GM12878 (cell line): ENCODE measurements at regions not wholly inside any gene's neighbourhood (a gene's known extent, or its start where the extent isn't known, plus 50 kb on each side); places are given as distances from the start of the nearest gene placed in this dataset.
"Not testable (repeated sequence)": the region's sequence is repeated elsewhere in the genome, so short reads cannot be mapped to it uniquely, and the experiment has no call there.

Source experiments
- ATAC-seq: fragments of 200-7000 bp; cut with Tn5 transposase; 3 replicates; pipeline ENCODE4 v1.9.1; 2020; ENCODE audit warnings: mild to moderate bottlenecking, moderate library complexity
- BruUV-seq: library from RNA; stranded (reverse); fragments of 400-500 nt; replicated peaks from 2 replicates; lab custom pipeline; 2021; lab: Mats Ljungman, UMichigan
- CTCF ChIA-PET: fragments of 300-600 bp; sonication (Branson Sonifier 250); formaldehyde crosslinking; extraction: SDS; loops from one replicate; lab custom pipeline; 2021; ENCODE audit warnings: inconsistent platforms; lab: Yijun Ruan, JAX
- POLR2A ChIA-PET: fragments of 350-600 bp; formaldehyde crosslinking; extraction: SDS; loops from one replicate; lab custom pipeline; 2021; ENCODE audit warnings: inconsistent platforms; lab: Charles Lee
- RAD21 ChIA-PET: fragments of 300-600 bp; sonication (Branson Sonifier 250); formaldehyde crosslinking; loops from one replicate; lab custom pipeline; 2023; ENCODE audit warnings: antibody characterized with exemption; ENCODE audit not compliant: unreplicated experiment; lab: Charles Lee
- SMC1A ChIA-PET: fragments of 300-600 bp; sonication (Branson Sonifier 250); formaldehyde crosslinking; loops from one replicate; lab custom pipeline; 2023; ENCODE audit not compliant: unreplicated experiment, uncharacterized antibody; lab: Charles Lee
- DNase-seq: peaks from one replicate; pipeline ENCODE4 v3.0.0-alpha.2; 2011; ENCODE audit warnings: low read depth, low spot score
- FAIRE-seq: peaks from 3 replicates; lab custom pipeline; 2011; peaks lifted over from hg19 to GRCh38; lab: Jason Lieb, UNC
- H2AFZ ChIP-seq: 2 replicates; pipeline ENCODE4 v1.6.0; 2011; ENCODE audit warnings: low read depth, low read length, control low read depth; ENCODE audit not compliant: control insufficient read depth
- H3K27ac ChIP-seq: 2 replicates; pipeline ENCODE4 v1.5.1; 2011; ENCODE audit warnings: control low read depth; ENCODE audit not compliant: control insufficient read depth, insufficient read depth
- H3K27me3 ChIP-seq, 2 experiments: replicated peaks in 1 of 2; 2 replicates each; pipeline versions ENCODE4 v1.6.0 to v1.6.1; 2011; ENCODE audit warnings: low read length in 1 of 2; ENCODE audit not compliant: control insufficient read depth in 2 of 2, insufficient read depth in 2 of 2
- H3K36me3 ChIP-seq, 2 experiments: 2 replicates each; pipeline ENCODE4 v1.5.1; 2011; ENCODE audit warnings: low read length in 1 of 2; ENCODE audit not compliant: control insufficient read depth in 2 of 2, insufficient read depth in 2 of 2
- H3K4me1 ChIP-seq: 2 replicates; pipeline ENCODE4 v1.6.1; 2011; ENCODE audit warnings: mild to moderate bottlenecking, low read length, moderate library complexity, mixed read lengths; ENCODE audit not compliant: control insufficient read depth, insufficient read depth
- H3K4me2 ChIP-seq: 2 replicates; pipeline ENCODE4 v1.6.0; 2011; ENCODE audit warnings: control low read depth; ENCODE audit not compliant: control insufficient read depth, insufficient read depth
- H3K4me3 ChIP-seq: fragments of 200-600 bp; sonication (generic); 2 replicates; pipeline ENCODE4 v1.5.1; 2016
- H3K79me2 ChIP-seq: 2 replicates; pipeline ENCODE4 v1.6.0; 2011; ENCODE audit warnings: low read length; ENCODE audit not compliant: control insufficient read depth, insufficient read depth
- H3K9ac ChIP-seq: 2 replicates; pipeline ENCODE4 v1.8.0; 2011; ENCODE audit warnings: low read length, control low read depth, mixed read lengths; ENCODE audit not compliant: control insufficient read depth, insufficient read depth
- H3K9me3 ChIP-seq: replicated peaks from 3 replicates; pipeline ENCODE4 v1.5.1; 2011; ENCODE audit warnings: mild to moderate bottlenecking, low read length; ENCODE audit not compliant: control insufficient read depth, insufficient read depth
- H4K20me1 ChIP-seq: 2 replicates; pipeline ENCODE4 v1.6.0; 2011; ENCODE audit not compliant: control insufficient read depth, insufficient read depth
- WGBS: methylation state at CpG from one replicate; pipeline ENCODE4 v1.1.6; 2016; ENCODE audit warnings: low lambda C conversion rate; ENCODE audit not compliant: insufficient replicate concordance, insufficient coverage; ENCODE audit errors: missing lambda C conversion rate; 5-methylcytosine and 5-hydroxymethylcytosine counted together
- in situ Hi-C: fragments of 300-500 bp; cut with MboI; formaldehyde crosslinking; loops from 9 replicates; pipeline ENCODE4 v1.14.3; 2018; ENCODE audit warnings: mixed read lengths
- intact Hi-C: fragments of 100-400 bp; cut with micrococcal nuclease; formaldehyde crosslinking; loops from one replicate; pipeline ENCODE4 v1.14.2; 2022; ENCODE audit not compliant: unreplicated experiment

- RAD21 ChIA-PET, DNase-seq, BruUV-seq, H3K4me1 ChIP-seq, H3K36me3 ChIP-seq, H3K9me3 ChIP-seq, H3K27ac ChIP-seq, in situ Hi-C loops, H3K4me3 ChIP-seq, H4K20me1 ChIP-seq, SMC1A ChIA-PET, H3K27me3 ChIP-seq, H3K79me2 ChIP-seq, CTCF ChIA-PET, ATAC-seq, intact Hi-C loops, FAIRE-seq, POLR2A ChIA-PET, H3K4me2 ChIP-seq, H3K9ac ChIP-seq, H2AFZ ChIP-seq: not testable (repeated sequence)
- WGBS = no CpG with 5 or more reads among the region's 9 CpGs
Observed at GRCh38 chr2:110315054-110315820, 102.9 kb upstream of the MTLN start.

- DNase-seq, FAIRE-seq, H3K4me1 ChIP-seq, H3K79me2 ChIP-seq, BruUV-seq, H3K9ac ChIP-seq, H3K27me3 ChIP-seq, H3K9me3 ChIP-seq, ATAC-seq, H3K27ac ChIP-seq, H3K4me2 ChIP-seq, RAD21 ChIA-PET, H3K36me3 ChIP-seq, in situ Hi-C loops, H2AFZ ChIP-seq, H4K20me1 ChIP-seq, intact Hi-C loops, POLR2A ChIA-PET, CTCF ChIA-PET, SMC1A ChIA-PET, H3K4me3 ChIP-seq: not testable (repeated sequence)
- 40% methylated on average over 2 of the region's 10 CpGs for WGBS
Observed at GRCh38 chr2:110314472-110314871, 102.1 kb upstream of the MTLN start.

GRCh38 chr2:110313032-110313431 lies 100.7 kb upstream of the MTLN start:
- POLR2A ChIA-PET, H3K36me3 ChIP-seq, ATAC-seq, DNase-seq, RAD21 ChIA-PET, H3K79me2 ChIP-seq, BruUV-seq, intact Hi-C loops, H3K27me3 ChIP-seq, H2AFZ ChIP-seq, H3K4me2 ChIP-seq, H3K4me3 ChIP-seq, H3K4me1 ChIP-seq, H4K20me1 ChIP-seq, H3K27ac ChIP-seq, FAIRE-seq, in situ Hi-C loops, H3K9ac ChIP-seq, H3K9me3 ChIP-seq, CTCF ChIA-PET, SMC1A ChIA-PET: not testable (repeated sequence)

GRCh38 chr2:110311713-110312444 lies 99.5 kb upstream of the MTLN start:
- H3K9me3 ChIP-seq, H3K79me2 ChIP-seq, H3K27me3 ChIP-seq, ATAC-seq, SMC1A ChIA-PET, H3K36me3 ChIP-seq, H4K20me1 ChIP-seq, intact Hi-C loops, H3K4me1 ChIP-seq, FAIRE-seq, H3K4me3 ChIP-seq, CTCF ChIA-PET, H3K4me2 ChIP-seq, in situ Hi-C loops, RAD21 ChIA-PET, H3K27ac ChIP-seq, POLR2A ChIA-PET, DNase-seq, BruUV-seq, H3K9ac ChIP-seq, H2AFZ ChIP-seq: not testable (repeated sequence)
- WGBS = 13% methylated on average over 3 of the region's 10 CpGs
